ENCODE measurements at regions not wholly inside any gene's neighbourhood (a gene's known extent, or its start where the extent isn't known, plus 50 kb on each side); places are given as distances from the start of the nearest gene placed in this dataset.

- TF ChIP-seq CTCF (conservative IDR thresholded peaks at IDR 0.05) (no peak), ZFX (IDR thresholded peaks at IDR 0.05) (no peak)
Observed at GRCh38 chr5:81893961-81894360, 77.9 kb upstream of the ATG10 start.

Measured in C4-2B (cell line).